ENCODE measurements at regions not wholly inside any gene's neighbourhood (a gene's known extent, or its start where the extent isn't known, plus 50 kb on each side); places are given as distances from the start of the nearest gene placed in this dataset.

DNA sequence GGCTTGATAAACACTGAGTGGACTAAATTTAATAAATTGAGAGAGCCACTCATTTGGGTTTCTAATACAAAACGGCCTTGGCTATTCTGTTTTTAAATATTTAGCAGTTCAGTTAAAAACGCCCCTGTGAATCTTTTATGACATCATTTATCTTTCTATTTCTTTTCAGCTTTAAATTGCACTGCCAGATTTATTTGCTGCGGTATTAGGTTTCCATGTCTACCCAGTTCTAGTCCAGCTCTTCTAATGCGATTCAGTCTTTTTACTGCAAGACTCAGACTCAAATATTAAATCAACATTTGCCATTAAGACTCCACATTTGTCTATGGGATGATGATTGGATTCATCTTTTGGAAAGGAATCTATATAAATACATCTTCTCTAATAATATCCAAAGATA is 2174.3 kb upstream of the PIK3C3 start:
- no peak for TF ChIP-seq EZH2 (IDR thresholded peaks at IDR 0.05; ENCODE audit: borderline replicate concordance, low read length)
- TF ChIP-seq, protein P1, sequence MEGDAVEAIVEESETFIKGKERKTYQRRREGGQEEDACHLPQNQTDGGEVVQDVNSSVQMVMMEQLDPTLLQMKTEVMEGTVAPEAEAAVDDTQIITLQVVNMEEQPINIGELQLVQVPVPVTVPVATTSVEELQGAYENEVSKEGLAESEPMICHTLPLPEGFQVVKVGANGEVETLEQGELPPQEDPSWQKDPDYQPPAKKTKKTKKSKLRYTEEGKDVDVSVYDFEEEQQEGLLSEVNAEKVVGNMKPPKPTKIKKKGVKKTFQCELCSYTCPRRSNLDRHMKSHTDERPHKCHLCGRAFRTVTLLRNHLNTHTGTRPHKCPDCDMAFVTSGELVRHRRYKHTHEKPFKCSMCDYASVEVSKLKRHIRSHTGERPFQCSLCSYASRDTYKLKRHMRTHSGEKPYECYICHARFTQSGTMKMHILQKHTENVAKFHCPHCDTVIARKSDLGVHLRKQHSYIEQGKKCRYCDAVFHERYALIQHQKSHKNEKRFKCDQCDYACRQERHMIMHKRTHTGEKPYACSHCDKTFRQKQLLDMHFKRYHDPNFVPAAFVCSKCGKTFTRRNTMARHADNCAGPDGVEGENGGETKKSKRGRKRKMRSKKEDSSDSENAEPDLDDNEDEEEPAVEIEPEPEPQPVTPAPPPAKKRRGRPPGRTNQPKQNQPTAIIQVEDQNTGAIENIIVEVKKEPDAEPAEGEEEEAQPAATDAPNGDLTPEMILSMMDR (IDR thresholded peaks at IDR 0.05; ENCODE audit: low read length): no peak
- no peak overlapping the region for H3K4me3 ChIP-seq (ENCODE audit: low read depth, low read length, poor library complexity, severe bottlenecking)
- H4K20me1 ChIP-seq (ENCODE audit: insufficient read depth, low read length): no peaks in the 10 kb centered on the region
- H3K27ac ChIP-seq (ENCODE audit: low read depth, low read length, poor library complexity, severe bottlenecking): no peak overlapping the region
- no peaks in the 10 kb centered on the region for H3K9me3 ChIP-seq (ENCODE audit: low read length)
- no peak overlapping the region for H3K9ac ChIP-seq (ENCODE audit: low read length)
- no peaks in the 10 kb centered on the region for H3F3A ChIP-seq (ENCODE audit: insufficient read depth, low read length)
- H3K79me2 ChIP-seq (ENCODE audit: insufficient read depth, low read length): no peaks in the 10 kb centered on the region
- H3K4me2 ChIP-seq (ENCODE audit: low read length): no peak overlapping the region
- H3K4me1 ChIP-seq (ENCODE audit: insufficient read depth, low read length, severe bottlenecking): no peaks in the 10 kb centered on the region
- no peak overlapping the region for H2AFZ ChIP-seq (ENCODE audit: low read length)
- no peaks in the 10 kb centered on the region for H3K36me3 ChIP-seq (ENCODE audit: insufficient read depth, low read length)
- H3K9me2 ChIP-seq (ENCODE audit: low read depth, low read length): no peaks in the 10 kb centered on the region
- no peaks in the 10 kb centered on the region for H3K27me3 ChIP-seq (ENCODE audit: insufficient read depth, low read length)

DNA sequence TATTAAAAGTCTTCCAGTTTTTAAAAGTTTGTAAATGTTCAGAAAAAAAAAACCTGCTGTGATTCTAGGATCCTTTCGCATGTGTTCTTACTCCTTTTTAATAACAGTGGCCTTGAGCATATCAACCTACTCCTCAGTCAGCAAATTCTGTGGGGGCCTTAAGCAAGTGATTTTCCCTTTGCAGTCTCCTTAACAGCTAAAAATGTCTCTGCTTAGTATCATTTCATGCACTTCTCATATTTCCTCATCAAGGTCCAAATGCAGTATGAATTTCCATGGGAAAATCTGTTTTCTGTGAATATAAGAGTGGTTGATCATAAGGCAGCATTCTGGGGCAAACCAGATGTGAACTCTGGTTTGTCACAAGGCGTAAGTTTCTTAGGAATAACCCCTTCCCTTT is 2175.1 kb upstream of the PIK3C3 start:
- Histone ChIP-seq H3K9ac (ENCODE audit: low read length) (no peak overlapping the region), H2AFZ (ENCODE audit: low read length) (no peak overlapping the region), H3K4me3 (ENCODE audit: low read depth, low read length, poor library complexity, severe bottlenecking) (no peak overlapping the region), H3K36me3 (ENCODE audit: insufficient read depth, low read length) (no peaks in the 10 kb centered on the region), H3K4me2 (ENCODE audit: low read length) (no peak overlapping the region), H3K9me3 (ENCODE audit: low read length) (no peaks in the 10 kb centered on the region), H3K27ac (ENCODE audit: low read depth, low read length, poor library complexity, severe bottlenecking) (no peak overlapping the region), H3K4me1 (ENCODE audit: insufficient read depth, low read length, severe bottlenecking) (no peaks in the 10 kb centered on the region), H3K9me2 (ENCODE audit: low read depth, low read length) (no peaks in the 10 kb centered on the region), H3F3A (ENCODE audit: insufficient read depth, low read length) (no peaks in the 10 kb centered on the region), H3K27me3 (ENCODE audit: insufficient read depth, low read length) (no peaks in the 10 kb centered on the region), H3K79me2 (ENCODE audit: insufficient read depth, low read length) (no peaks in the 10 kb centered on the region), H4K20me1 (ENCODE audit: insufficient read depth, low read length) (no peaks in the 10 kb centered on the region)
- TF ChIP-seq, protein P1 (IDR thresholded peaks at IDR 0.05; ENCODE audit: low read length): no peak
- no peak for TF ChIP-seq EZH2 (IDR thresholded peaks at IDR 0.05; ENCODE audit: borderline replicate concordance, low read length)

DNA sequence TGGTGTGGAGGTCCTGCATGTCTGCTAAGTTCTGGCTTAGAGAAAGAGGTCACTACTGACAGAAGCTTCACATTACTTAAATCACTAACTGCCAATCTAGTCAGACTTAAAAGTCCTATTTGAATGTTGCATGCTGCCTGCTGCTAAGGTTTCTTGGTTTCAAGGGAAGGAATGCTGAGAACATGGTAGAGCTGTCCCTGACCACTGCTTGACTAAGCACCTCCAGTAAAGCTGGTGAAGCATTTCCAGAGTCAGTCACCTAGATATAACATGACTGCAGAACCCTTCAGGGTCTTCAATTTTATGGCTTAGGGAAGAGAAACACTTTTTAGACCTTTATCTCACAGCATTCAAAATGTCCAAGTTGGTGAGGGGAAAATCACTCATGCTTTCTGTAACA is 2178.3 kb upstream of the PIK3C3 start:
- no peak overlapping the region for H3K9ac ChIP-seq (ENCODE audit: low read length)
- H3K4me3 ChIP-seq (ENCODE audit: low read depth, low read length, poor library complexity, severe bottlenecking): no peak overlapping the region
- no peak overlapping the region for H3K4me2 ChIP-seq (ENCODE audit: low read length)

More for the DNA sequence above, 2178.3 kb upstream of the PIK3C3 start:
- Histone ChIP-seq H3K9me3 (ENCODE audit: low read length) (no peaks in the 10 kb centered on the region), H3K9me2 (ENCODE audit: low read depth, low read length) (no peaks in the 10 kb centered on the region), H2AFZ (ENCODE audit: low read length) (no peak overlapping the region), H3F3A (ENCODE audit: insufficient read depth, low read length) (no peaks in the 10 kb centered on the region), H3K27ac (ENCODE audit: low read depth, low read length, poor library complexity, severe bottlenecking) (no peak overlapping the region), H3K36me3 (ENCODE audit: insufficient read depth, low read length) (no peaks in the 10 kb centered on the region), H3K79me2 (ENCODE audit: insufficient read depth, low read length) (no peaks in the 10 kb centered on the region), H3K4me1 (ENCODE audit: insufficient read depth, low read length, severe bottlenecking) (no peaks in the 10 kb centered on the region), H4K20me1 (ENCODE audit: insufficient read depth, low read length) (no peaks in the 10 kb centered on the region), H3K27me3 (ENCODE audit: insufficient read depth, low read length) (no peaks in the 10 kb centered on the region)
- no peak for TF ChIP-seq EZH2 (IDR thresholded peaks at IDR 0.05; ENCODE audit: borderline replicate concordance, low read length)
- TF ChIP-seq, protein P1 (IDR thresholded peaks at IDR 0.05; ENCODE audit: low read length): no peak
